ENCODE measurements at regions not wholly inside any gene's neighbourhood (a gene's known extent, or its start where the extent isn't known, plus 50 kb on each side); places are given as distances from the start of the nearest gene placed in this dataset.

DNA sequence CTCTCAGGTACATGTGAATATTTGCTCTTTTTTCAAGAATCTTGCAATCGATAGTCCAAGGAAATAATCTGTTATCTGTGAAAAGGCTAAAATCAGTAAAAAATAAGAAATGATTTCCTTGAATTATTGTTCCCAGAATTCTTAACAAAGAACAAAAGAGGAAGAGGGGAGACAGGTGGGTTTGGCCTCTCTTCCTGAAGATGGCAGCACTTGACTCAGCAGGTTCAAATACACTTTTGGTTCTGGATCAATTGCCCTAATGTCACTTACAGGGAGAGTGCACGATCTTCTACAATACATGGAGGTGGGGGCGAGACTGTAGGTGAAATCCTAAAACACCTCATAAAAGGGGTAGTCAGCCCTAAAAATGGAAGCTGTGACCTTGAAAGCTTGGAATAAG lies 358.7 kb downstream of the IRS2 start:
- TF ChIP-seq FOXP2 (optimal IDR thresholded peaks at IDR 0.05; ENCODE audit: borderline replicate concordance, extremely low read depth, extremely low read length, insufficient read depth) (no peak), SIN3A (IDR thresholded peaks at IDR 0.05; ENCODE audit: borderline replicate concordance, insufficient read depth, low read length) (no peak), POLR2AphosphoS5 (IDR thresholded peaks at IDR 0.05; ENCODE audit: low read depth, low read length) (no peak)

GRCh38 chr13:109427148-109427547 lies 359.2 kb downstream of the IRS2 start:
- no peak for TF ChIP-seq FOXP2 (optimal IDR thresholded peaks at IDR 0.05; ENCODE audit: borderline replicate concordance, extremely low read depth, extremely low read length, insufficient read depth)
- TF ChIP-seq, protein P1, sequence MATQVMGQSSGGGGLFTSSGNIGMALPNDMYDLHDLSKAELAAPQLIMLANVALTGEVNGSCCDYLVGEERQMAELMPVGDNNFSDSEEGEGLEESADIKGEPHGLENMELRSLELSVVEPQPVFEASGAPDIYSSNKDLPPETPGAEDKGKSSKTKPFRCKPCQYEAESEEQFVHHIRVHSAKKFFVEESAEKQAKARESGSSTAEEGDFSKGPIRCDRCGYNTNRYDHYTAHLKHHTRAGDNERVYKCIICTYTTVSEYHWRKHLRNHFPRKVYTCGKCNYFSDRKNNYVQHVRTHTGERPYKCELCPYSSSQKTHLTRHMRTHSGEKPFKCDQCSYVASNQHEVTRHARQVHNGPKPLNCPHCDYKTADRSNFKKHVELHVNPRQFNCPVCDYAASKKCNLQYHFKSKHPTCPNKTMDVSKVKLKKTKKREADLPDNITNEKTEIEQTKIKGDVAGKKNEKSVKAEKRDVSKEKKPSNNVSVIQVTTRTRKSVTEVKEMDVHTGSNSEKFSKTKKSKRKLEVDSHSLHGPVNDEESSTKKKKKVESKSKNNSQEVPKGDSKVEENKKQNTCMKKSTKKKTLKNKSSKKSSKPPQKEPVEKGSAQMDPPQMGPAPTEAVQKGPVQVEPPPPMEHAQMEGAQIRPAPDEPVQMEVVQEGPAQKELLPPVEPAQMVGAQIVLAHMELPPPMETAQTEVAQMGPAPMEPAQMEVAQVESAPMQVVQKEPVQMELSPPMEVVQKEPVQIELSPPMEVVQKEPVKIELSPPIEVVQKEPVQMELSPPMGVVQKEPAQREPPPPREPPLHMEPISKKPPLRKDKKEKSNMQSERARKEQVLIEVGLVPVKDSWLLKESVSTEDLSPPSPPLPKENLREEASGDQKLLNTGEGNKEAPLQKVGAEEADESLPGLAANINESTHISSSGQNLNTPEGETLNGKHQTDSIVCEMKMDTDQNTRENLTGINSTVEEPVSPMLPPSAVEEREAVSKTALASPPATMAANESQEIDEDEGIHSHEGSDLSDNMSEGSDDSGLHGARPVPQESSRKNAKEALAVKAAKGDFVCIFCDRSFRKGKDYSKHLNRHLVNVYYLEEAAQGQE (IDR thresholded peaks at IDR 0.05; ENCODE audit: insufficient read depth in 1 of 2, low read depth in 2 of 2, low read length in 2 of 2) = no peak
- TF ChIP-seq POLR2AphosphoS5 (IDR thresholded peaks at IDR 0.05; ENCODE audit: low read depth, low read length) = no peak
- TF ChIP-seq TAF1 (IDR thresholded peaks at IDR 0.05; ENCODE audit: borderline replicate concordance, insufficient read depth, low read length) = no peak
- no peak for TF ChIP-seq SIN3A (IDR thresholded peaks at IDR 0.05; ENCODE audit: borderline replicate concordance, insufficient read depth, low read length)

DNA sequence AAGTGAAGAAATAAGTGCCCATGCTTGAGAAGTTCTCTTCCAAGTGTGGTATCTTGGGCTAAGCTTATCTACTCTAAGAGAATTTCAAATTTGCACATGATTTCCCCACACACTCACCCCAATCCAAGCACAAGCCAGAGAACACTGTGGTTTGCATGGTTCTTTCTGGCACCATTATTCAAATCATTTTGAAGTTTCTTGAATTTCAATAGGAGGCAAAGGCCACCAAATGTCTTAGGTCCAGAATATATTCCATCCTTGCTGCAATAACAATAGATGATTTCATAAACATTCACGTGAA lies 359.7 kb downstream of the IRS2 start:
- TF ChIP-seq TAF1 (IDR thresholded peaks at IDR 0.05; ENCODE audit: borderline replicate concordance, insufficient read depth, low read length) (no peak), FOXP2 (optimal IDR thresholded peaks at IDR 0.05; ENCODE audit: borderline replicate concordance, extremely low read depth, extremely low read length, insufficient read depth) (no peak), POLR2AphosphoS5 (IDR thresholded peaks at IDR 0.05; ENCODE audit: low read depth, low read length) (no peak), SIN3A (IDR thresholded peaks at IDR 0.05; ENCODE audit: borderline replicate concordance, insufficient read depth, low read length) (no peak)
- TF ChIP-seq, protein P1 (IDR thresholded peaks at IDR 0.05; ENCODE audit: insufficient read depth in 1 of 2, low read depth in 2 of 2, low read length in 2 of 2) = no peak

GRCh38 chr13:109425821-109426689 lies 360.3 kb downstream of the IRS2 start:
- TF ChIP-seq TAF1 (IDR thresholded peaks at IDR 0.05; ENCODE audit: borderline replicate concordance, insufficient read depth, low read length) (no peak), SIN3A (IDR thresholded peaks at IDR 0.05; ENCODE audit: borderline replicate concordance, insufficient read depth, low read length) (no peak), FOXP2 (optimal IDR thresholded peaks at IDR 0.05; ENCODE audit: borderline replicate concordance, extremely low read depth, extremely low read length, insufficient read depth) (no peak), POLR2AphosphoS5 (IDR thresholded peaks at IDR 0.05; ENCODE audit: low read depth, low read length) (no peak)
- TF ChIP-seq, protein P1 (IDR thresholded peaks at IDR 0.05; ENCODE audit: insufficient read depth in 1 of 2, low read depth in 2 of 2, low read length in 2 of 2) = no peak

- TF ChIP-seq TAF1 (IDR thresholded peaks at IDR 0.05; ENCODE audit: borderline replicate concordance, insufficient read depth, low read length) = no peak
- TF ChIP-seq POLR2AphosphoS5 (IDR thresholded peaks at IDR 0.05; ENCODE audit: low read depth, low read length) = no peak
- TF ChIP-seq, protein P1 (IDR thresholded peaks at IDR 0.05; ENCODE audit: insufficient read depth in 1 of 2, low read depth in 2 of 2, low read length in 2 of 2) = no peak
- no peak for TF ChIP-seq FOXP2 (optimal IDR thresholded peaks at IDR 0.05; ENCODE audit: borderline replicate concordance, extremely low read depth, extremely low read length, insufficient read depth)
- TF ChIP-seq SIN3A (IDR thresholded peaks at IDR 0.05; ENCODE audit: borderline replicate concordance, insufficient read depth, low read length) = no peak
Measured at GRCh38 chr13:109422161-109422560, 364.2 kb downstream of the IRS2 start.
